ENCODE measurements at regions not wholly inside any gene's neighbourhood (a gene's known extent, or its start where the extent isn't known, plus 50 kb on each side); places are given as distances from the start of the nearest gene placed in this dataset.

DNA sequence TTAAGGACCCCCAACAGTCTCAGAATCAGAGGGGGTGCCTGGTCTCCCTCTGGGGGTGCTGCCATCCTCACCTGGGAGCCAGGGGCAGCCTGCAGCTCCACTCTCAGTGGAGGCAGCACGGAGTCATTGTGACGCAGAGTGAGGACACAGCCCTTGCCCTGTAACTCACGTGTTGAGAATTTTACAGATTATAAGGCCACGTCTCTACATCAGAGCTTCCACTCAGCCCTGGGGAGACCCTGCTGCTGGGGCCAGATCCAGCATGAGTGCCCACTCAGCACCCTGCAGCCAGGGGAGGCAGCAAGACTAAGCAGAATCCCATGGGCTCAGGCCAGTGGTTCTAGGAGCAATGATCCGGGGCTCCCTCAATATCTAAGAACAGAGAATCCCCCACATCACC is 137.4 kb upstream of the AFDN start:
- TF ChIP-seq, protein P1, sequence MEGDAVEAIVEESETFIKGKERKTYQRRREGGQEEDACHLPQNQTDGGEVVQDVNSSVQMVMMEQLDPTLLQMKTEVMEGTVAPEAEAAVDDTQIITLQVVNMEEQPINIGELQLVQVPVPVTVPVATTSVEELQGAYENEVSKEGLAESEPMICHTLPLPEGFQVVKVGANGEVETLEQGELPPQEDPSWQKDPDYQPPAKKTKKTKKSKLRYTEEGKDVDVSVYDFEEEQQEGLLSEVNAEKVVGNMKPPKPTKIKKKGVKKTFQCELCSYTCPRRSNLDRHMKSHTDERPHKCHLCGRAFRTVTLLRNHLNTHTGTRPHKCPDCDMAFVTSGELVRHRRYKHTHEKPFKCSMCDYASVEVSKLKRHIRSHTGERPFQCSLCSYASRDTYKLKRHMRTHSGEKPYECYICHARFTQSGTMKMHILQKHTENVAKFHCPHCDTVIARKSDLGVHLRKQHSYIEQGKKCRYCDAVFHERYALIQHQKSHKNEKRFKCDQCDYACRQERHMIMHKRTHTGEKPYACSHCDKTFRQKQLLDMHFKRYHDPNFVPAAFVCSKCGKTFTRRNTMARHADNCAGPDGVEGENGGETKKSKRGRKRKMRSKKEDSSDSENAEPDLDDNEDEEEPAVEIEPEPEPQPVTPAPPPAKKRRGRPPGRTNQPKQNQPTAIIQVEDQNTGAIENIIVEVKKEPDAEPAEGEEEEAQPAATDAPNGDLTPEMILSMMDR (conservative IDR thresholded peaks at IDR 0.05) = no peak
- TF ChIP-seq ZFX (IDR thresholded peaks at IDR 0.05) = no peak
